ENCODE measurements at regions not wholly inside any gene's neighbourhood (a gene's known extent, or its start where the extent isn't known, plus 50 kb on each side); places are given as distances from the start of the nearest gene placed in this dataset.

- TF ChIP-seq CTCF (conservative IDR thresholded peaks at IDR 0.05 in 1 of 2, IDR thresholded peaks at IDR 0.05 in 1 of 2; ENCODE audit: extremely low read depth in 1 of 2, insufficient read depth in 1 of 2, low read depth in 1 of 2, low read length in 2 of 2) (no peak), EZH2 (IDR thresholded peaks at IDR 0.05; ENCODE audit: borderline replicate concordance, low read length) (no peak)
Observed at GRCh38 chr7:27000496-27000895, 95.3 kb downstream of the HOXA1 start.
